COLO668 (cell line): ENCODE measurements at regions not wholly inside any gene's neighbourhood (a gene's known extent, or its start where the extent isn't known, plus 50 kb on each side); places are given as distances from the start of the nearest gene placed in this dataset.

Experiments
- DNase-seq: peaks from one replicate; lab custom pipeline; 2025; ENCODE audit not compliant: unreplicated experiment; lab: John Stamatoyannopoulos, UW

DNA sequence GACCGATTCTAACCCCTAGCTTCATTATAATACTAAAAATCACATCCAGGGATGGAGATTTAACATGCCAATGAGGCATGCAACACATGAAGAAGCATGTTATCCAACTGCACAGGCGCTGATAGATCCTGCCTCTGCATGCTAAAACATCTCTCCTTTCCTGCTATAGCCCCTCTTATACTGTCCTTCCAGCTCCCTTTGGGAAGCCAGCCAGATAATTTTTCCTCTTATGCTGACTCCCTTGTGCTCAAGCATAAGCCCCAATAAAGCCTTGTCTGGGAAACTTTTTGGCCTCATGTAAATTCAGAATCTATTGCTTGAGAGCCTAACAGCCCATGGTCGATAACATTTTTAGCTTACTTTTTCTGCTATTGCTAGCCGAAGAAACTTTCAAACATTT lies 404.3 kb downstream of the EPM2A start:
- no peak for DNase-seq

DNA sequence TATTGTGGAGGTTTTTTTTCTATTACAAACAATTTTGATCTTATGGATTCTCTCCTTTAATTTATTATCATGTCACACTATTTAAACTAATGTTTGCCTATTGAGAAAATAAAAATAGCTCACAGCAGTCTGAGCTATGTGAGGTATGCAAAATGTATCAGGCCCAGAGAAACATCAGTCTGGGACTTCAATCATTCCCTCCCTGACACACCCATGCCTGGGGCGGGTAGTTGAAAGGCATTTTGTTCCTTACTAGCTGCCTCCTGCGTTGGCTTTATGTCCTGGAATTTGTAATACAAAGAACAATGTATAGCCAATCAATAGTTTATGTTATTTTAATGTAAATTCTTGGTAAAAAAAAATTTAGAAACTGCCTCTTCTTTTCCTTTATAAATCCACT lies 403.3 kb downstream of the EPM2A start:
- DNase-seq, result no peak

GRCh38 chr6:145336119-145336518 lies 399.2 kb downstream of the EPM2A start:
- no peak for DNase-seq

GRCh38 chr6:145339089-145339488 lies 396.2 kb downstream of the EPM2A start:
- DNase-seq, result no peak

DNA sequence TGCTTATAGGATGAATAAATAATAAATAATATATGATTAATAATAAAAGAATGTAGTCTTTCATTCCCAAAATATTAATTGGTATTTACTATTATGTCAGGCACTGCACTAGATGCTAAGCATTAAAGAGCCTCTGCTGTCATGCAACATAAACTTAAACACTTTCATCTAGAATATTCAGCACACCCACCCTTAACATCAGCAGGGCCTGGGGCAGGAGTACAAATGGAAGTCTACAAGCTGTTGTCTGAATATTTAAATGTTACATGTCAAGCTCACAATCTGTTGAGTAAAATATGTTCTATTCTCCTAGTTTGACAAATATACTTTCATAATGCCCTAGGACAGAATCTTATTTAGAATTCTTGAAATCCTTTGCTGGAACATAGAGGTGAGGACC lies 395.1 kb downstream of the EPM2A start:
- DNase-seq, result no peak

DNA sequence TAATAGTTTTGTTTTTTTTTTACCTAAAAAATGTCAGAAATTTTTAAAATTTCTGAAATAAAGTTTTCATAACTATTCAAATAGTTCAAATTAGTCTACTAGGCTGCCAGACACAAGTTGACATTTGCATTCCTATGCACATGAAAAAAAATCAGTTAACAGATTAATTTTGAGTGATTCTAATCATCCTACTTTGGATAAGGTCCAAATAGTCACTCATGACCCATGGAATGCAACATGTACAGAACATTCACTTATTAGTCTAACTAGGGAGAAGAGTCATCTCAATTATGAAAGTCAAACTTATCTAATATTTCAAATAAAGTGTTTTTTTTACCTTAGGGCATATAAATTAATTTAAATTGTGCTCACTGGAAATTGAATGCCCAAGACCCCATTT lies 390.2 kb downstream of the EPM2A start:
- no peak for DNase-seq

- no peak for DNase-seq
Observed at GRCh38 chr6:145347216-145347615, 388.1 kb downstream of the EPM2A start.

- no peak for DNase-seq
Observed at GRCh38 chr6:145349950-145350510, 385.3 kb downstream of the EPM2A start.

DNA sequence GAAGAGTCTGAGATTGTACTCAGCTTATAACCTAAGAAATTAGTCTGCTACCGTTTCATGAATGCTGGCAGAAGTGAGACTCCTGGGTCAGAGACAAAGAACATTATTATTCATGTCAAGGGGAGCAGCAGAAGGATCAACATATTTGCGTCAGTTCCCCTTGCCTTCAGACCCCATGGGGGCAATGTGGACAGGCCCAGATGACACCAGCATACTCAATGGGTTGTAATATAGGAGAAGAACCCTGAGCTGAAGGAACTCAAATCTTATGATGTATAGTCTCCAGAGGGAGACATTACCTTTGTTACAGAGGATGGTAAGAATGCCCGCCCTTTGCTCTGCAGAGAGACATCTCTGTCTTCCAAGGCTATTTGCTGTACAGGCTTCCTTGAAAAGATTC lies 384.4 kb downstream of the EPM2A start:
- DNase-seq, result no peak

GRCh38 chr6:145352382-145353080 lies 382.8 kb downstream of the EPM2A start:
- no peak for DNase-seq

- DNase-seq, result no peak
Observed at GRCh38 chr6:145360865-145361264, 374.5 kb downstream of the EPM2A start.

DNA sequence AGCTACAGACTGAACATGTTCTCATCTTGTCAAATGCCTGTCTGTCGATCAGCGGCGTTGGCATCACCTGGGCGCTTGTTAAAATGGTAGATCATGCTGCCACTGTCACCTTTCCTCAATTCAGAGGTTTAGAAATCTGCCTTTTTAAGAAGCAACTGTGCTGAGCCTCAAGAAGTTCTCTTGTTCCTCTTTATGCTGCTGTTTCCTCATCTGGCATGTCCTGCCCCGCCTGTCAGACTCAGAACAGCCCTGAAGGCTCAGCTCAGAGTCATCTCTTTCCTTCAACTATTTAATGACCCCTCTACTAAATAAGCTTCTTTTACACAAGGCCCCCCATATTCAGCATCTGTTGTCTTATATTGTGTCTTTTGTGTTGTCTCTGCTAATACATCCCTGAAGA lies 368.2 kb downstream of the EPM2A start:
- DNase-seq, result no peak

- DNase-seq, result no peak
Observed at GRCh38 chr6:145368075-145368474, 367.2 kb downstream of the EPM2A start.

GRCh38 chr6:145370559-145370958 lies 364.8 kb downstream of the EPM2A start:
- DNase-seq, result no peak

DNA sequence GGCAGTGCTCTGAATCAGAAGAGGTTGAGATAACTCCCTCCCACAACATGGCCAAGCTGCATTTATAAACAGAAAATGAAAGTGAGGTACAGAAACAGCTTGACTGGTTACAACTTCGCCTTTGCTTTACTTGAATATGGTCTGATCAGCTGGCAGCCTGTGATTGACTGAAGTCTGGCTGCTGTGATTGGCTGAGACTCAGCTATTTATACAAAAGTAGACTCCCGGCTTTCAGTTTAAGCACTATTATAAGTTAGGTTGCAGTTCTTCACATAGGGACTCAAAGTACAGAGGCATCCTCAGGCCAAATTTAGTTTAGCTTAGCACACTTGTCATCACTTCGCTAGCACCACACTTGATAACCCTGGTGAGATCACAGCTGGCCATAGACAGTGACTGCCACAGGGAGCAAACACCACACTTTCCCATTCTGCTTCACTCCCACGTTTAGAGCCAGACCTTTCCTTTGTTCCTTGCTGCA lies 362.6 kb downstream of the EPM2A start:
- no peak for DNase-seq

DNA sequence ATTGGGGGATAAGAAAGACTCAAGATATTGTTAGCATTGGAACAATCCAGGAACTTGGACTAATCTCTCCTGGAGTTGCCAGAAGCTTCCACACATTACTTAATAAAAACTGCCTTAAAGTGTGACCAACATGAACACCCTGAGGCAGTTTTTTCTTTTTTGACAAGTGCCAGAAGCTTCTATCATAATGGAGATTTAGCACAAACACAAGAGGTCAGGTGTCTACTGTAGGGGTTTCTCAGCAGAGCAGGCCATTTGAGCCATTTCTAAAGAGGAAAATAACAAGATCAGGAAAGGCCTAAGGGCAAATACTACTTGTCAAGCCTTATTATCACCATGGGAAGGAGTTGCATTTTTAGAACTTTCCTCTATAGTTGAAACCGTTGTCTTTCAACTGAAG lies 361.5 kb downstream of the EPM2A start:
- no peak for DNase-seq

DNA sequence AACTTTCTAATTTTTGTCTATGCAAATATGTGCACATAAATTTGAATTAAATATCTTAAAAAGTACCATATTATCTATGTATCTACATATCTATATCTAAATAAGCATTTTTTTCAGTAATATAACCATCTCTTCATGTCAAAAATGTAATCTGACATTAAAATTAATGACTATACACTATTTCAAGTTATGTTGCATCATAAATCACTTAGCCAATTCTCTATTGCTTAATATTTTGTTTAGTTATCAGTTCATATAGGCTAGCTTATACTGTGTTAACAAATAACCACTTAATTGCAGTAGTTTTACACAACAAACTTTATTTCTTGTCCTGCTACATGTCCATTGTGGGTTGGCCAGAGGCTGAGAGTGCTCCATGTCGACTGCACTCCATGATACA lies 360.8 kb downstream of the EPM2A start:
- no peak for DNase-seq

- DNase-seq, result no peak
Observed at GRCh38 chr6:145375502-145375901, 359.8 kb downstream of the EPM2A start.

DNA sequence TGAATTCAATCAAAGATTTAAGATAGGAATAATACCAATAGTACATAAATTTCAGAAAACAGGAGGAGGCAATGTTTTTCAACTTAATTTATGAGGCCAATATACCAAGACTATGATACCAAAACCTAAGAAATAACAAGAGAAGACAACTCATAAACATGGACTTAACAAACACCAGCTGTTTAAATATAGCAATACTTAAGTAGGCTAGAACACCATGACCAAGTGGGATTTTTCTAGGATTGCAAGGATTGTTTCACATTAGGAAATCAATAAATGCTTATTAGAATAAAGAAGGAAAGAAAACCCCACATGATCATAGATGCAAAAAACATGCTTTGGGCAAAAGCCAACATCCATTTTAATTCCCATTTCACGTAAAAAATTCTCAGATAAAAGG lies 355.1 kb downstream of the EPM2A start:
- DNase-seq, result no peak

DNA sequence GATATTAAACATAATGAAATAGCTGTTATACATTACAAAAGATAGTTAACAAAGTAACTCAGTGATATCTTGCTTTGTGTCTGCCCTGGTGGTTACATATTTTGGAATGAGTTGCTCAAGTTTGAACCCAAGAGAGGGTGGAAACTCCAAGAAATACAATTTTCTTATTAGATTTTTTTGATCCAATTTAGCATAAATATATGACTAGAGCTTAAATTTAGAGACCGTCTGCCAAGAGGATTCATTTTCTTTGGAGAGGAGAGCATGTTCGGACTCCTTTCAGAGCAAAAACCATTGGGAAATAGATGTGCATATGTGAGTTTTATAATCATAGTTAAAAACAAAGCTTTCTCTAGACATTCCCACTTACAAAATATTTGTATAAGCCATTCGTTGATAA lies 353.4 kb downstream of the EPM2A start:
- DNase-seq, result no peak

DNA sequence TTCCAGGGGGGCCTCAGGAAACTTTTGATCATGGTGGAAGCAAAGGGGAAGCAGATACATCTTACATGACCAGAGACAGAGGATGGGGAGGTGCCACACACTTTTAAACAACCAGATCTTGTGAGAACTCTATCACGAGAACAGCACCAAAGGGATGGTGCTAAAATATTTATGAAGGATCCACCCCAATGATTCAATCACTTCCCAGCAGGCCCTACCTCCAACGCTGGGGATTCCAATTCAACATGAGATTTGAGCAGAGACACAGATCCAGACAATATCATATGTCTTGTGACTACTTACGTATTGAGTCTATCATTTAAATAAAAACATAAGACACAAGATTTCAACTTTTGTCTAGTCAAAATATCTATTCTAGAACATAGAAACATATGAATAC lies 351.9 kb downstream of the EPM2A start:
- no peak for DNase-seq

DNA sequence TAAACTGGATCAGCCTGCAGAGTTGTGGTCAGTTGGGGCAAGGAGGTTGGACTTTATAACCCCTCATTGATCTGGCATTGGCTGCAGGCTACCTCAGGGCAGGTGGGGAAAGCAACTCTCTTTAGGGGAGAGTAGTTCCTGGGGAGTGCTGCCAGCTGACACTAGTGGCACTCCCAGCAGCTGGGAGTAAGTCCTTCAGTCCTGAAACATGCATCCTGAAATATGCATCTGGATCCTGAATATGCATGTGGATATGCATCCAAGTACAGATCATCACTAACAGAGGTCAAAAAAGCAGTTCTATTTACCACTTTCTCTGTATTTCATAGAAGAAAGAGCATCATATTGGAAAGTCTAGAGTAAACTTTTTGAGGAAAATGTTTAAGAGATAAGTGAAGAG lies 350.8 kb downstream of the EPM2A start:
- DNase-seq, result no peak

DNA sequence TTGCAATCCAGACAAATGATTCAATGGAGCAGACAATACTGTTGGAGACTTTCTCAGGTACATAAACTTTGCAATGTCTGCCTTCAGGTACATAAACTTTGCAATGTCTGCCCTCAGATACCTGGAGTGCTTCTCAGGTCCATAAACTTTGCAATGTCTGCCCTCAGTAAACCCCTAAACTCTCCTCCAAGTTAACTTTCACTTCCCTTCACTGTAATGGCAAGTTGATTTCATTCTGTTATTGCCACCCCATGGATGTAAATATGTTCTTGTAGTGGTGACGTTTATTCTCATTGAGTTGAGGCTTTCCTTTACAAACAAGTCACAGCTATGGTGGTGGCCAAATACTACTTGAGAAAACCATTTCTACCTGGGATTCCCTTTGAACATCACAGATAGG lies 338.8 kb downstream of the EPM2A start:
- DNase-seq, result no peak
